GM12864 (cell line): ENCODE measurements at regions not wholly inside any gene's neighbourhood (a gene's known extent, or its start where the extent isn't known, plus 50 kb on each side); places are given as distances from the start of the nearest gene placed in this dataset.
"Not testable (repeated sequence)": the region's sequence is repeated elsewhere in the genome, so short reads cannot be mapped to it uniquely, and the experiment has no call there.

Experiments used
- DNase-seq: peaks from one replicate; pipeline ENCODE4 v3.0.0-alpha.2; 2011; ENCODE audit warnings: low read depth
- H3K4me3 ChIP-seq: 2 replicates; pipeline ENCODE4 v1.5.1; 2011; ENCODE audit warnings: mild to moderate bottlenecking, low read depth, low read length, control low read depth

GRCh38 chr1:149336082-149336481, 138.8 kb upstream of the NBPF19 start:
- H3K4me3 ChIP-seq, DNase-seq: not testable (repeated sequence)

DNA sequence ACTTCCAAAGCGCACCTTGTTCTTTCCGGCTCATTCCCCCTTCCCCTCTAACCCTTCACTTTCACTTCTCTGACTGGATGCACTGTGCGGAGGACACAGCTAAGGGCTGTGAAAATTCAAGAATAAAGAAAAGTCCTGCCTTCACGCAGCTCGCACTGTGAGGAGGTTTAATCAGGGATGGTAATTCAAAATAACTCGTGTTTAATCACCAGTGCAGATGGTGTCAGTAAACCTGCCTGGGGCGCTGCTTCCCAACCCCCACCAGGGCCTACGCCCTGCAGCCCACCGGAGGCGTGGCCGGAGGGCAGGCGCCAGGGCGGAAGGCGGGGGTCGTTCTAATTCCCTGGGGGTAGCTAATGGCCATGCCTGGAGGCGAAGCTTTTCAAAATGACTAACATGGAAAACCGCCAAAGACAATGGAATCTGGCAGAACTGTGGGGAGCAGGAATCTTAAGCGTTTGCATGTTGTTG, 136.6 kb upstream of the NBPF19 start:
- not testable (repeated sequence) for DNase-seq, H3K4me3 ChIP-seq

DNA sequence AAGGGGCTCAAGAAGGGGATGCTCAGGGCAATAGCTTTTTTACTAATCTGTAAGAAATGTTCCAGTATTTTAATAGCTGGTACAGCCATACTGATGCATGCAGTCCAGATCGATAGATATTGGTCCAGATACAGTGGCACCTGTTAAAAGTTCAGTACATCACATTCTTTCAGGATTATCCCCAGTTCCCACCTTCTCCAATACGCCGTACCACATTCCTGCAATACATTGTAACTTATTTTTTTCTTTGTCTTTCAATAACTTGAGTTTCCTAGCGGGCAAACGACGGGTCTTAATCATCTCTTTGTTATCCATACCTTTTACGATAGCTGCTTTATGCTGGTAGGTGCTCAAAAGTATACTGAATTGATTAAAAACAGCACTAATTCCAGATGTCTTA, 136.1 kb upstream of the NBPF19 start:
- not testable (repeated sequence) for DNase-seq, H3K4me3 ChIP-seq

- DNase-seq, H3K4me3 ChIP-seq: not testable (repeated sequence)
Measured at GRCh38 chr1:149349448-149349847, 125.4 kb upstream of the NBPF19 start.

DNA sequence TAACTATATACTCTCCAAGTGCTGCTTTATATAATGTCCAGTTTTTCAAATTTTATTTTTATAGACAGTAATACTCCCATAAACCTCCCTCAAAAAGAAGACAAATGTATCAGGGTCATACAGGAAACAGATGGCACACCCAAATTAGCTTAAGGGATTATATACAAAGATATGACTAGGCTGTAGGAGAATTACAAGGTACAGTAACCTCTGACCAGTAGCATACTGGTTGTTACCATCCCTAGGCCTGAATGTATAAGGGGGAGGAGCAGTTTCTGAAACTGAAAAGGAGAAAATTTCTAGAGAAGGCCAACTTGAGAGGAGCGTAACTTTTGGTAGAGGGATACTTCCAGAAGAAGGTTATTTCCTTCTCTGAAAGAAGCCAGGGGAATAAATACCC, 122.6 kb upstream of the NBPF19 start:
- H3K4me3 ChIP-seq, DNase-seq: not testable (repeated sequence)

GRCh38 chr1:149354579-149354978, 120.3 kb upstream of the NBPF19 start:
- not testable (repeated sequence) for H3K4me3 ChIP-seq, DNase-seq

GRCh38 chr1:149355748-149356147, 119.1 kb upstream of the NBPF19 start:
- H3K4me3 ChIP-seq, DNase-seq: not testable (repeated sequence)

- H3K4me3 ChIP-seq, DNase-seq: not testable (repeated sequence)
Measured at GRCh38 chr1:149356152-149356551, 118.7 kb upstream of the NBPF19 start.

DNA sequence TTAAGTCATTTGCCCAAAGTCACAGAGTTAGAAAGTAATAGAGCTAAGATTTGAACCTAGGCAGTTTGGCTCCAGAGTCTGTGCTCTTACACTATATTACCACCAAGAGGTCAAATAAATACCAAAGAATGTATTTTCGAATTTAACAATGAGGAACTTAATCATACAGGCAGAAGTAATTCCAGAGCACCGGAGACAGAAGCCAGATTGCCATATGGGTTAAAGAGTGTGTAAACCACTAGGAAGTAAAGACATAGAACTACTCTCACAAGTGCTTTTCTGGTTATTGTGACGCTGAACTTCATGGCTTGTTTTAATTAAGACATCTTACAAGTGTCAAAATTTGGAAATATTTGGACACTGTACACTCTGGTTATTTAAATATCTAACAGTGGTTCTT, 114.5 kb upstream of the NBPF19 start:
- DNase-seq: not testable (repeated sequence)

GRCh38 chr1:149361310-149361709, 113.5 kb upstream of the NBPF19 start:
- not testable (repeated sequence) for DNase-seq, H3K4me3 ChIP-seq

More for the DNA sequence above, 114.5 kb upstream of the NBPF19 start:
- H3K4me3 ChIP-seq: not testable (repeated sequence)

GRCh38 chr1:149364188-149364981, 110.5 kb upstream of the NBPF19 start:
- DNase-seq, H3K4me3 ChIP-seq: not testable (repeated sequence)

DNA sequence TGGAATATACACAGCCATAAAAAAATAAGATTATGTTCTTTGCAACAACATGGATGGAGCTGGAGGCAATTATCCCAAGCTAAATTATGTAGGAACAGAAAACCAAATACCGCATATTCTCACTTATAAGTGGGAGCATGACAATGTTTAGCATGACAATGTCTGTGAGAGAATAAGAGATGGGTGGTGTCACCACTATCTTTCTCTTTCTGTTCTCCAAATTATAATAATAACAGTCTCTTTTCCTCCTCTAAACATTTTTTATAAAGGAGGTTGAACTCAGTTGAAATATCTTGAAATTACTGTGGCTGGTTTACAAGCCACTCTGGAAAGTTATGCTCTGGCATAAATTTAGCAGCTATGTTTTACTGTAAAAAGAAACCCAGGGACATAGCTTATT, 108.4 kb upstream of the NBPF19 start:
- not testable (repeated sequence) for DNase-seq, H3K4me3 ChIP-seq

DNA sequence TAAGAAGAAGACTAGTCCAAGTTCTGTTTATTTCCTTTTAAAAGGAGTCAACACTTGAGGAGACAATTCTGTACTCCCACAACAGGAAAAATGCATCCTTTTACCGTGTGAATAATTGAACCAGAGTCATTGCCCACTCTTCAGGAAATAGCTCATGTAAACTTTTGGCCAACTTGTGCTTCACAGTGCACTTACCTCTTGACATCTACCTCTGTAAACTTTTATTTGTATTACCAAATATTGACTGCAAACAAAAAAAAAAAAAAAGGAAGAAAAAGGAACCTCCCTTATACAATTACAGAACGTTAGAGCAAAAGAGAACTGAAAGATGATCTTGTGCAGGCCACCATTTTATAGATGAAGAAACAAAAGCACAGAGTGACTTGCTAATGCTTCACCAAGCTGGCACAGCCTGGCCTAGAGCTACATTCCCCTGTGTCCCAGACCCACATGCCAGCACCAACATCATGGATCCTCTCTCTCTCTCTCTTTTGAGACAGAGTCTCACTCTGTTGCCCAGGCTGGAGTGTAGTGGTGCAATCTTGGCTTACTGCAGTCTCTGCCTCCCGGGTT, 107.3 kb upstream of the NBPF19 start:
- DNase-seq, H3K4me3 ChIP-seq: not testable (repeated sequence)

DNA sequence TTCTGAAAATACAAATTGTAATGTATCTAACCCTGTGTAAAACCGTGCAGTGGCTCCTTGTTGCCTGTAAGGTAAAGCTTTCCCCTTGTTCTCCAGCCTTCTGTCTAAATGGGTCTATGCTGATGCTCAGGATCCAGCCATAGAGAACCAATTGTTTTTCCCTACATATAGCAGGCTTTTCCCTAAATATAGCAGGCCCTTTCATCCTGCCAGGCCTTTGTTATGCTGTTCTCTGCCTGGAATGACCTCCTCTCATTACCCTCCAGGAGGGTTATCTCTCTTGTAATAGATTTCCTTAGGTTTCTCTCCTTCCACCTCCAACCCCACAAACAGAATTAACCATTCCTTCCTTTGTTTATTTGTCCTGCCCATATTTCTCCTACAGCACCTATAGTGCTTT, 106.5 kb upstream of the NBPF19 start:
- not testable (repeated sequence) for H3K4me3 ChIP-seq

DNA sequence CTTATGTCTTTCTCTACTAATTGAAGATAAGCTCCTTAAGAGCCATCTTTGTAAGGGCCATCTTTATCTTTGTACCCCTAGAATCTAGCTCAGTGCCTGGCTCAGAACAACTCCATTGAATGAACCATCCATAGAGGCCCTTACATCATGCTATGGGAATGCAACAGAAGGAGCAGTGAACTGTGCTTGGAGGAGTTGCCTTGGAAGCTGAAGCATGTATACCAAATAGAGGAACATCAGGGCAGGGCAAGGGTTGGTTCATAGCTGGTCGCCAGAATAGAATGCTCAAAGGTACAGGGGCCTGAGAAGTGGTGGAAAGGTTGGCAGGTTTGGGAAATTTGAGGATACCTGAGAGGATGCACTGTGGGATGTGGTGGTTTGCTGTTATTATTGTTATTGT, 105.8 kb upstream of the NBPF19 start:
- H3K4me3 ChIP-seq, DNase-seq: not testable (repeated sequence)

More for the DNA sequence above, 106.5 kb upstream of the NBPF19 start:
- DNase-seq: not testable (repeated sequence)

DNA sequence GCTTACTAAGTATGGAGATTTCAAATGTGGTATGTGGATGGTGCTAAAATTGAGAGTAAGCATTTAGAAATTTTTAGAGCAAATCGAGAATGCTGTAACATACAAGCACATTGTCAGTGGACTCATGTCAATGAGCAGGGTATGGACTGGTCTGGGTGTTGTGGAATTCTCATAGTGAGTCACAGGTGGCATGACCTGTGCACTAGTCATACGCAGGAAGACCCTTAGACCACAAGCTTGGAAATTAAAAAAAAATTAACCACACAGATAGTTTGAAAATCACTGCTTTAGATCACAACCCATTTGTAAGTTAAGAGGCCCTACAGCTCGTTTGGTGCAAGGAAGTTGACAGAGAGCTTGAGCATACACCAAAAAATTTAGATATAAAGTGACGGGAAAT, 102.9 kb upstream of the NBPF19 start:
- DNase-seq, H3K4me3 ChIP-seq: not testable (repeated sequence)

GRCh38 chr1:149378462-149378861, 96.4 kb upstream of the NBPF19 start:
- H3K4me3 ChIP-seq, DNase-seq: not testable (repeated sequence)

- DNase-seq: not testable (repeated sequence)
- peak overlapping the region; percentile 40 for H3K4me3 ChIP-seq
Measured at GRCh38 chr1:149390173-149390926, 84.5 kb upstream of the NBPF19 start.

GRCh38 chr1:149390931-149391330, 83.9 kb upstream of the NBPF19 start:
- DNase-seq: not testable (repeated sequence)
- peak overlapping the region; percentile 30; the same call in 1 of the 2 replicates for H3K4me3 ChIP-seq

GRCh38 chr1:149395802-149396201, 79.0 kb upstream of the NBPF19 start:
- DNase-seq, H3K4me3 ChIP-seq: not testable (repeated sequence)
